ENCODE measurements at regions not wholly inside any gene's neighbourhood (a gene's known extent, or its start where the extent isn't known, plus 50 kb on each side); places are given as distances from the start of the nearest gene placed in this dataset.

- TF ChIP-seq, protein P1, sequence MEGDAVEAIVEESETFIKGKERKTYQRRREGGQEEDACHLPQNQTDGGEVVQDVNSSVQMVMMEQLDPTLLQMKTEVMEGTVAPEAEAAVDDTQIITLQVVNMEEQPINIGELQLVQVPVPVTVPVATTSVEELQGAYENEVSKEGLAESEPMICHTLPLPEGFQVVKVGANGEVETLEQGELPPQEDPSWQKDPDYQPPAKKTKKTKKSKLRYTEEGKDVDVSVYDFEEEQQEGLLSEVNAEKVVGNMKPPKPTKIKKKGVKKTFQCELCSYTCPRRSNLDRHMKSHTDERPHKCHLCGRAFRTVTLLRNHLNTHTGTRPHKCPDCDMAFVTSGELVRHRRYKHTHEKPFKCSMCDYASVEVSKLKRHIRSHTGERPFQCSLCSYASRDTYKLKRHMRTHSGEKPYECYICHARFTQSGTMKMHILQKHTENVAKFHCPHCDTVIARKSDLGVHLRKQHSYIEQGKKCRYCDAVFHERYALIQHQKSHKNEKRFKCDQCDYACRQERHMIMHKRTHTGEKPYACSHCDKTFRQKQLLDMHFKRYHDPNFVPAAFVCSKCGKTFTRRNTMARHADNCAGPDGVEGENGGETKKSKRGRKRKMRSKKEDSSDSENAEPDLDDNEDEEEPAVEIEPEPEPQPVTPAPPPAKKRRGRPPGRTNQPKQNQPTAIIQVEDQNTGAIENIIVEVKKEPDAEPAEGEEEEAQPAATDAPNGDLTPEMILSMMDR (IDR thresholded peaks at IDR 0.05), result no peak
- TF ChIP-seq POLR2A (IDR thresholded peaks at IDR 0.05), result no peak
- TF ChIP-seq EP300 (IDR thresholded peaks at IDR 0.05), result no peak
These were observed 126.5 kb downstream of the ADSS2 start for GRCh38 chr1:244325056-244325758.
